Caco-2 (cell line): ENCODE measurements at regions not wholly inside any gene's neighbourhood (a gene's known extent, or its start where the extent isn't known, plus 50 kb on each side); places are given as distances from the start of the nearest gene placed in this dataset.

Experiments used
- BruUV-seq: library from RNA; stranded (reverse); fragments of 400-500 nt; replicated peaks from 2 replicates; lab custom pipeline; 2021; lab: Mats Ljungman, UMichigan
- CTCF ChIA-PET: fragments of 300-600 bp; sonication (Branson Sonifier 250); formaldehyde crosslinking; loops from one replicate; lab custom pipeline; 2022; ENCODE audit warnings: antibody characterized with exemption; lab: Charles Lee
- POLR2A ChIA-PET: fragments of 300-600 bp; sonication (Branson Sonifier 250); formaldehyde crosslinking; loops from one replicate; lab custom pipeline; 2022; ENCODE audit warnings: antibody characterized with exemption; lab: Charles Lee
- DNase-seq, 2 experiments: peaks; one replicate each; pipeline versions ENCODE4 v3.0.0 to v3.0.0-alpha.2; 2020 to 2022
- H3K27me3 ChIP-seq: replicated peaks from 2 replicates; pipeline ENCODE4 v1.6.0; 2011; ENCODE audit warnings: low read length; ENCODE audit not compliant: control insufficient read depth, insufficient read depth
- H3K36me3 ChIP-seq: 2 replicates; pipeline ENCODE4 v1.5.1; 2011; ENCODE audit warnings: low read length; ENCODE audit not compliant: control insufficient read depth, insufficient read depth
- H3K4me1 ChIP-seq: fragments of 250-450 bp; sonication (Bioruptor Pico); 2 replicates; pipeline ENCODE4 v1.5.1; 2020; ENCODE audit warnings: mild to moderate bottlenecking
- H3K4me3 ChIP-seq: 2 replicates; pipeline ENCODE4 v1.5.1; 2011; ENCODE audit warnings: low read depth, mild to moderate bottlenecking, control low read depth, low read length
- H3K9me3 ChIP-seq: fragments of 250-450 bp; sonication (Bioruptor Pico); 2 replicates; pipeline ENCODE4 v1.5.1; 2020; ENCODE audit warnings: mild to moderate bottlenecking, moderate library complexity
- H3K27ac Mint-ChIP-seq: one replicate; pipeline ENCODE4 v1.8.0; 2022; ENCODE audit warnings: mixed read lengths; ENCODE audit not compliant: unreplicated experiment
- H3K27me3 Mint-ChIP-seq: one replicate; pipeline ENCODE4 v1.8.0; 2022; ENCODE audit warnings: mixed read lengths; ENCODE audit not compliant: insufficient read depth, unreplicated experiment
- H3K36me3 Mint-ChIP-seq: one replicate; pipeline ENCODE4 v1.8.0; 2022; ENCODE audit warnings: mild to moderate bottlenecking, mixed read lengths; ENCODE audit not compliant: insufficient read depth, unreplicated experiment
- H3K4me1 Mint-ChIP-seq: one replicate; pipeline ENCODE4 v1.8.0; 2022; ENCODE audit warnings: low read depth, mixed read lengths; ENCODE audit not compliant: unreplicated experiment
- H3K4me3 Mint-ChIP-seq: one replicate; pipeline ENCODE4 v1.8.0; 2022; ENCODE audit warnings: mild to moderate bottlenecking, moderate library complexity, mixed read lengths; ENCODE audit not compliant: unreplicated experiment
- H3K9me3 Mint-ChIP-seq: one replicate; pipeline ENCODE4 v1.8.0; 2022; ENCODE audit warnings: mixed read lengths; ENCODE audit not compliant: unreplicated experiment
- intact Hi-C: fragments of 100-400 bp; cut with micrococcal nuclease; formaldehyde crosslinking; loops from one replicate; pipeline ENCODE4 v1.10.0; 2022; ENCODE audit not compliant: unreplicated experiment
- TF ChIP-seq, protein P1 (sequence below), 2 experiments: fragments of 200-600 bp in 1 of 2; IDR thresholded peaks; 1 replicate in 1 of 2; 2 replicates in 1 of 2; pipeline versions ENCODE4 v1.5.1 to v1.8.0; 2011 to 2022; ENCODE audit warnings: antibody characterized with exemption in 1 of 2, control low read depth in 1 of 2, inconsistent platforms in 1 of 2, low read depth in 1 of 2, low read length in 1 of 2, mild to moderate bottlenecking in 1 of 2, moderate library complexity in 1 of 2; ENCODE audit not compliant: insufficient read depth in 1 of 2, severe bottlenecking in 1 of 2, unreplicated experiment in 1 of 2

GRCh38 chr4:27082776-27083175, 222.1 kb downstream of the STIM2 start:
- Mint-ChIP-seq H3K4me3 (no peak overlapping the region), H3K27me3 (peaks cover 4% of the 10 kb centered on the region), H3K36me3 (no peaks in the 10 kb centered on the region), H3K4me1 (no peaks in the 10 kb centered on the region), H3K9me3 (no peaks in the 10 kb centered on the region), H3K27ac (no peak overlapping the region)
- POLR2A ChIA-PET = no interaction called here
- CTCF ChIA-PET = no interaction called here
- no TSS peak for BruUV-seq
- H3K27me3 ChIP-seq = no peaks in the 10 kb centered on the region
- H3K9me3 ChIP-seq = no peaks in the 10 kb centered on the region
- no peaks in the 10 kb centered on the region for H3K36me3 ChIP-seq
- TF ChIP-seq, protein P1, sequence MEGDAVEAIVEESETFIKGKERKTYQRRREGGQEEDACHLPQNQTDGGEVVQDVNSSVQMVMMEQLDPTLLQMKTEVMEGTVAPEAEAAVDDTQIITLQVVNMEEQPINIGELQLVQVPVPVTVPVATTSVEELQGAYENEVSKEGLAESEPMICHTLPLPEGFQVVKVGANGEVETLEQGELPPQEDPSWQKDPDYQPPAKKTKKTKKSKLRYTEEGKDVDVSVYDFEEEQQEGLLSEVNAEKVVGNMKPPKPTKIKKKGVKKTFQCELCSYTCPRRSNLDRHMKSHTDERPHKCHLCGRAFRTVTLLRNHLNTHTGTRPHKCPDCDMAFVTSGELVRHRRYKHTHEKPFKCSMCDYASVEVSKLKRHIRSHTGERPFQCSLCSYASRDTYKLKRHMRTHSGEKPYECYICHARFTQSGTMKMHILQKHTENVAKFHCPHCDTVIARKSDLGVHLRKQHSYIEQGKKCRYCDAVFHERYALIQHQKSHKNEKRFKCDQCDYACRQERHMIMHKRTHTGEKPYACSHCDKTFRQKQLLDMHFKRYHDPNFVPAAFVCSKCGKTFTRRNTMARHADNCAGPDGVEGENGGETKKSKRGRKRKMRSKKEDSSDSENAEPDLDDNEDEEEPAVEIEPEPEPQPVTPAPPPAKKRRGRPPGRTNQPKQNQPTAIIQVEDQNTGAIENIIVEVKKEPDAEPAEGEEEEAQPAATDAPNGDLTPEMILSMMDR (IDR thresholded peaks at IDR 0.05; ENCODE audit: insufficient read depth in 1 of 2, low read depth in 1 of 2, low read length in 1 of 2, severe bottlenecking in 1 of 2, unreplicated experiment in 1 of 2) = no peak
- H3K4me1 ChIP-seq = no peaks in the 10 kb centered on the region
- intact Hi-C loops = no loop called here
- DNase-seq = no peak
- no peak overlapping the region for H3K4me3 ChIP-seq

DNA sequence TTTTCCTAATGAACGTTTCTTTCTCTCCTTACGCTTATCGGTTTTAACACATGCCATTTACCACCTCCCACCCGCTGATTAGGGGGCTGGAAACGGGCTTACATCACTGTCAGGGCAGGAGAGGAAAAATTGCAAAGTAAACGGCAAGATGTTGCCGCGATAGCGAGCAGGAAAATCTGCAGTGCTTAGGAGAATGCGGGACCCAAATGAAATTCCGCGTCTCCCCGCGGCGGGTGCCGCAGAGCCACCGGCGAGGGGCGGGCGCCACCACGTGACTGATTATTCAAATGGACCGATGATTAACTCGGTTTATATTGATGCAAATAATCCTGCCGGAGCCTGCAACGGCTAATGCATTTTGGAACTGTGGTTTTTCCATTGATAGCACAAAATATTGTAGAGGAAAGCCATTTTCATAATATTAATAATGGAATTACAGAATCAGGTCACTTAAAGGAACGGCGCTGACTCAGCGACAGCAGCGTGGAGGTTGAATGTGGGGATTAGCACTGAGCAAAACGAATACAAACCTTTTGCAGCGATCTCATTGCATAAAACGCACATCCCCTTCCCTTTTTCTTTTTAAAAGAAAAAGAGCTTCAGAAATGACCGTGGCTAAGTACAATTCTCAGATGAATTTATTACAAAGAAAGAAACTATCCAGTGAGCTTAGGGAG, 224.2 kb downstream of the STIM2 start:
- H3K27me3 ChIP-seq = no peaks in the 10 kb centered on the region
- no peaks in the 10 kb centered on the region for H3K36me3 ChIP-seq
- peaks cover 4% of the 10 kb centered on the region for H3K27me3 Mint-ChIP-seq
- H3K9me3 Mint-ChIP-seq = no peaks in the 10 kb centered on the region
- ChIA-PET POLR2A (no interaction called here), CTCF (no interaction called here)
- H3K4me1 ChIP-seq = no peaks in the 10 kb centered on the region
- intact Hi-C loops = no loop called here
- no peaks in the 10 kb centered on the region for H3K4me1 Mint-ChIP-seq
- DNase-seq = no peak
- H3K36me3 Mint-ChIP-seq = no peaks in the 10 kb centered on the region
- no peak overlapping the region for H3K27ac Mint-ChIP-seq
- no peak overlapping the region for H3K4me3 Mint-ChIP-seq
- TF ChIP-seq, protein P1 (IDR thresholded peaks at IDR 0.05; ENCODE audit: insufficient read depth in 1 of 2, low read depth in 1 of 2, low read length in 1 of 2, severe bottlenecking in 1 of 2, unreplicated experiment in 1 of 2) = no peak
- H3K4me3 ChIP-seq = no peak overlapping the region
- BruUV-seq = no TSS peak
- H3K9me3 ChIP-seq = no peaks in the 10 kb centered on the region

DNA sequence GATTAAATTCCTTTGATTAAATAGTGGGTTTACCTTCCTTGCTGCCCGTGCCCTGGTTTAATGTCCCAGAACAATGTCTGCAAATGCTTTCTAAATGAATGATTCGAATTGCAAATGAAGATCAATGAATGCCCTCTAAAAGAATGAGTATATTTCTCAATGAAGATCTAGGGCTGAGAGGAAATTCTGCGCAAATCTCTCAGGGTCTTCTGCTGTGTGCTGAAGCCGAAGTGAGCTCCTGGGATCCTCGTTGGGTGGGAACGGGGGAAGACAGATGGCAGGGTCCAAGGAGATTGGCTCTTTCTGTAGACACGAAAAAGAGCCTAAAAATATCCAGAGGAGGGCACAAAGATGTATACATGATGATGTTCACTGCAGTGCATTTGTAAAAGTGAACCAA, 224.8 kb downstream of the STIM2 start:
- no TSS peak for BruUV-seq
- no peaks in the 10 kb centered on the region for H3K36me3 ChIP-seq
- H3K4me3 Mint-ChIP-seq = no peak overlapping the region
- H3K27me3 ChIP-seq = no peaks in the 10 kb centered on the region
- no peak for DNase-seq
- TF ChIP-seq, protein P1 (IDR thresholded peaks at IDR 0.05; ENCODE audit: insufficient read depth in 1 of 2, low read depth in 1 of 2, low read length in 1 of 2, severe bottlenecking in 1 of 2, unreplicated experiment in 1 of 2) = no peak
- no peaks in the 10 kb centered on the region for H3K36me3 Mint-ChIP-seq
- H3K4me1 ChIP-seq = no peaks in the 10 kb centered on the region
- no peak overlapping the region for H3K4me3 ChIP-seq
- peaks cover 4% of the 10 kb centered on the region for H3K27me3 Mint-ChIP-seq
- intact Hi-C loops = no loop called here
- no peaks in the 10 kb centered on the region for H3K9me3 Mint-ChIP-seq
- no peak overlapping the region for H3K27ac Mint-ChIP-seq
- H3K9me3 ChIP-seq = no peaks in the 10 kb centered on the region
- ChIA-PET CTCF (no interaction called here), POLR2A (no interaction called here)
- H3K4me1 Mint-ChIP-seq = no peaks in the 10 kb centered on the region
